ENCODE measurements at regions not wholly inside any gene's neighbourhood (a gene's known extent, or its start where the extent isn't known, plus 50 kb on each side); places are given as distances from the start of the nearest gene placed in this dataset.

GRCh38 chr2:224158061-224158460 lies 119.0 kb upstream of the SERPINE2 start:
- no peak overlapping the region for H3K27ac ChIP-seq (ENCODE audit: low read length)
- no peaks in the 10 kb centered on the region for H3K36me3 ChIP-seq (ENCODE audit: insufficient read depth, low read length)
- TF ChIP-seq SMC3 (conservative IDR thresholded peaks at IDR 0.05; ENCODE audit: poor library complexity) (no peak), REST (IDR thresholded peaks at IDR 0.05; ENCODE audit: borderline replicate concordance) (no peak), CTCF (IDR thresholded peaks at IDR 0.05; ENCODE audit: poor library complexity, severe bottlenecking) (no peak)
- H3K9ac ChIP-seq (ENCODE audit: low read length) = no peak overlapping the region
- H3K27me3 ChIP-seq (ENCODE audit: insufficient read depth, low read depth, low read length) = no peaks in the 10 kb centered on the region
- H3K79me2 ChIP-seq (replicated peaks; ENCODE audit: insufficient read depth, low read length) = no peaks in the 10 kb centered on the region
- no peak overlapping the region for H2AFZ ChIP-seq (ENCODE audit: low read depth, low read length)
- H3F3A ChIP-seq (ENCODE audit: insufficient read depth, low read length, poor library complexity, severe bottlenecking) = no peaks in the 10 kb centered on the region
- H4K20me1 ChIP-seq (ENCODE audit: insufficient read depth) = no peaks in the 10 kb centered on the region
- no peaks in the 10 kb centered on the region for H3K9me2 ChIP-seq (ENCODE audit: insufficient read depth, low read length)
- no peak overlapping the region for H3K4me3 ChIP-seq (ENCODE audit: low read length)
- H3K9me3 ChIP-seq (ENCODE audit: low read length) = no peaks in the 10 kb centered on the region
- no peak overlapping the region for H3K4me2 ChIP-seq (ENCODE audit: low read length)

- no peak for TF ChIP-seq CTCF (IDR thresholded peaks at IDR 0.05; ENCODE audit: poor library complexity, severe bottlenecking)
- TF ChIP-seq EZH2 (IDR thresholded peaks at IDR 0.05; ENCODE audit: borderline replicate concordance, insufficient read depth, low read length, poor library complexity, severe bottlenecking) = no peak
- TF ChIP-seq RAD21 (conservative IDR thresholded peaks at IDR 0.05) = no peak
- H3K9ac ChIP-seq (ENCODE audit: low read length) = no peak overlapping the region
- no peak overlapping the region for H3K4me2 ChIP-seq (ENCODE audit: low read length)
- H3K27ac ChIP-seq (ENCODE audit: low read length) = no peak overlapping the region
- H3K27me3 ChIP-seq (ENCODE audit: insufficient read depth, low read depth, low read length) = no peaks in the 10 kb centered on the region
- H3K4me3 ChIP-seq (ENCODE audit: low read length) = no peak overlapping the region
- H2AFZ ChIP-seq (ENCODE audit: low read depth, low read length) = no peak overlapping the region
- no peaks in the 10 kb centered on the region for H3K79me2 ChIP-seq (replicated peaks; ENCODE audit: insufficient read depth, low read length)
- no peaks in the 10 kb centered on the region for H3K9me3 ChIP-seq (ENCODE audit: low read length)
- no peaks in the 10 kb centered on the region for H4K20me1 ChIP-seq (ENCODE audit: insufficient read depth)
- H3F3A ChIP-seq (ENCODE audit: insufficient read depth, low read length, poor library complexity, severe bottlenecking) = no peaks in the 10 kb centered on the region
- no peaks in the 10 kb centered on the region for H3K9me2 ChIP-seq (ENCODE audit: insufficient read depth, low read length)
- no peaks in the 10 kb centered on the region for H3K36me3 ChIP-seq (ENCODE audit: insufficient read depth, low read length)
Observed at GRCh38 chr2:224157655-224158054, 118.6 kb upstream of the SERPINE2 start.

- Histone ChIP-seq H3K27me3 (ENCODE audit: insufficient read depth, low read depth, low read length) (no peaks in the 10 kb centered on the region), H3K9me3 (ENCODE audit: low read length) (no peaks in the 10 kb centered on the region), H2AFZ (ENCODE audit: low read depth, low read length) (no peak overlapping the region), H3K9ac (ENCODE audit: low read length) (no peak overlapping the region), H3K4me3 (ENCODE audit: low read length) (no peak overlapping the region), H3K79me2 (replicated peaks; ENCODE audit: insufficient read depth, low read length) (no peaks in the 10 kb centered on the region), H3F3A (ENCODE audit: insufficient read depth, low read length, poor library complexity, severe bottlenecking) (no peaks in the 10 kb centered on the region), H3K9me2 (ENCODE audit: insufficient read depth, low read length) (no peaks in the 10 kb centered on the region), H3K4me2 (ENCODE audit: low read length) (no peak overlapping the region), H3K27ac (ENCODE audit: low read length) (no peak overlapping the region), H4K20me1 (ENCODE audit: insufficient read depth) (no peaks in the 10 kb centered on the region), H3K36me3 (ENCODE audit: insufficient read depth, low read length) (no peaks in the 10 kb centered on the region)
- no peak for TF ChIP-seq SMC3 (conservative IDR thresholded peaks at IDR 0.05; ENCODE audit: poor library complexity)
Observed at GRCh38 chr2:224156436-224156835, 117.3 kb upstream of the SERPINE2 start.

All from neural cell (in vitro differentiated cells).